HCT116 (cell line): ENCODE measurements at regions not wholly inside any gene's neighbourhood (a gene's known extent, or its start where the extent isn't known, plus 50 kb on each side); places are given as distances from the start of the nearest gene placed in this dataset.
"Not testable (repeated sequence)": the region's sequence is repeated elsewhere in the genome, so short reads cannot be mapped to it uniquely, and the experiment has no call there.

Experiments used
- ATAC-seq: fragments of 200-7000 bp; cut with Tn5 transposase; 2 replicates; pipeline ENCODE4 v1.9.1; 2020; ENCODE audit warnings: mild to moderate bottlenecking, moderate library complexity
- BruUV-seq: library from RNA; stranded (reverse); fragments of 400-500 nt; replicated peaks from 2 replicates; lab custom pipeline; 2021; lab: Mats Ljungman, UMichigan
- CTCF ChIA-PET: fragments of 300-600 bp; sonication (Branson Sonifier 250); formaldehyde crosslinking; loops from one replicate; lab custom pipeline; 2021; ENCODE audit warnings: antibody characterized with exemption; lab: Charles Lee
- POLR2A ChIA-PET: fragments of 300-600, 350-600 bp; sonication (Branson Sonifier 250); formaldehyde crosslinking; loops from one replicate; lab custom pipeline; 2021; ENCODE audit warnings: antibody characterized with exemption; lab: Charles Lee
- RAD21 ChIA-PET, 2 experiments: fragments of 300-600 bp; sonication (Branson Sonifier 250); formaldehyde crosslinking; loops; one replicate each; lab custom pipeline; 2023; ENCODE audit warnings: low total read pairs in 2 of 2; ENCODE audit not compliant: uncharacterized antibody in 2 of 2, unreplicated experiment in 2 of 2, low non-redundant PET in 1 of 2; lab: Charles Lee
- DNase-seq: peaks from one replicate; pipeline ENCODE4 v3.0.0-alpha.2; 2010; ENCODE audit warnings: low read depth, low spot score
- H2AFZ ChIP-seq: fragments of 200-600 bp; shearing (Covaris generic), sonication (generic); 2 replicates; pipeline ENCODE4 v1.6.1; 2017; ENCODE audit warnings: low read depth, mixed run types, mixed read lengths, antibody characterized with exemption, low read length; ENCODE audit not compliant: poor library complexity, severe bottlenecking
- H3K27ac ChIP-seq: 2 replicates; pipeline ENCODE4 v1.5.1; 2012; ENCODE audit warnings: low read depth, low read length
- H3K27me3 ChIP-seq: fragments of 200-600 bp; sonication (generic); 2 replicates; pipeline ENCODE4 v1.6.1; 2016; ENCODE audit warnings: mixed run types, low read length, mixed read lengths; ENCODE audit not compliant: insufficient read depth
- H3K36me3 ChIP-seq, 2 experiments: fragments of 200-500 bp in 1 of 2; fragments of 200-600 bp in 1 of 2; sonication (Bioruptor generic) in 1 of 2; sonication (generic) in 1 of 2; 2 replicates each; pipeline versions ENCODE4 v1.5.1 to v1.6.1; 2014 to 2016; ENCODE audit warnings: low read length in 2 of 2, inconsistent platforms in 1 of 2, mixed read lengths in 1 of 2, mixed run types in 1 of 2; ENCODE audit not compliant: insufficient read depth in 2 of 2, control insufficient read depth in 1 of 2
- H3K4me1 ChIP-seq, 2 experiments: fragments of 200-600 bp in 1 of 2; sonication (generic) in 1 of 2; 2 replicates each; pipeline versions ENCODE4 v1.5.1 to v1.6.1; 2012 to 2017; ENCODE audit warnings: low read length in 2 of 2, inconsistent platforms in 1 of 2, mild to moderate bottlenecking in 1 of 2, mixed read lengths in 1 of 2, mixed run types in 1 of 2, moderate library complexity in 1 of 2; ENCODE audit not compliant: insufficient read depth in 2 of 2, control insufficient read depth in 1 of 2
- H3K4me2 ChIP-seq: fragments of 200-600 bp; sonication (generic); 2 replicates; pipeline ENCODE4 v1.6.1; 2017; ENCODE audit warnings: mixed run types, low read length, mixed read lengths
- H3K4me3 ChIP-seq, 2 experiments: fragments of 200-600 bp in 1 of 2; sonication (generic) in 1 of 2; replicated peaks in 1 of 2; 2 replicates each; pipeline ENCODE4 v1.5.1; 2011 to 2016; ENCODE audit warnings: low read length in 2 of 2, control low read depth in 1 of 2, low read depth in 1 of 2, mild to moderate bottlenecking in 1 of 2, mixed read lengths in 1 of 2, mixed run types in 1 of 2
- H3K79me2 ChIP-seq: fragments of 200-600 bp; sonication (generic); 2 replicates; pipeline ENCODE4 v1.6.1; 2017; ENCODE audit warnings: mild to moderate bottlenecking, mixed run types, low read length, moderate library complexity, mixed read lengths; ENCODE audit not compliant: insufficient read depth
- H3K9ac ChIP-seq: fragments of 200-600 bp; sonication (generic); 2 replicates; pipeline ENCODE4 v1.6.1; 2016; ENCODE audit warnings: low read length, mixed read lengths
- H3K9me2 ChIP-seq: fragments of 200-600 bp; sonication (generic), shearing (Covaris generic); 2 replicates; pipeline ENCODE4 v1.6.1; 2017; ENCODE audit warnings: mixed run types, mild to moderate bottlenecking, moderate library complexity; ENCODE audit not compliant: insufficient read depth
- H3K9me3 ChIP-seq, 2 experiments: fragments of 200-500 bp in 1 of 2; fragments of 200-600 bp in 1 of 2; sonication (Bioruptor generic) in 1 of 2; sonication (generic) in 1 of 2; 2 replicates each; pipeline ENCODE4 v1.6.1; 2014 to 2017; ENCODE audit warnings: low read length in 2 of 2, mixed read lengths in 2 of 2, inconsistent platforms in 1 of 2, low read depth in 1 of 2, mild to moderate bottlenecking in 1 of 2, mixed run types in 1 of 2, moderate library complexity in 1 of 2; ENCODE audit not compliant: control insufficient read depth in 1 of 2, insufficient read depth in 1 of 2
- H4K20me1 ChIP-seq: fragments of 200-600 bp; sonication (generic), shearing (Covaris generic); 2 replicates; pipeline ENCODE4 v1.6.1; 2017; ENCODE audit warnings: mixed run types, mild to moderate bottlenecking, moderate library complexity; ENCODE audit not compliant: insufficient read depth
- FOSL1 ChIP-seq: IDR thresholded peaks from 2 replicates; pipeline ENCODE4 v1.6.1; 2012; ENCODE audit warnings: low read depth
- RAD21 ChIP-seq: IDR thresholded peaks from 2 replicates; pipeline ENCODE4 v1.6.1; 2012; ENCODE audit warnings: low read depth, mild to moderate bottlenecking
- SP1 ChIP-seq: IDR thresholded peaks from 2 replicates; pipeline ENCODE4 v1.6.1; 2012; ENCODE audit warnings: low read depth
- YY1 ChIP-seq: IDR thresholded peaks from 2 replicates; pipeline ENCODE4 v1.6.1; 2011; ENCODE audit warnings: low read length, low read depth, moderate library complexity, mild to moderate bottlenecking; ENCODE audit not compliant: insufficient replicate concordance; ENCODE audit errors: extremely low read depth
- intact Hi-C: fragments of 100-400 bp; cut with micrococcal nuclease; formaldehyde crosslinking; loops from 2 replicates; pipeline ENCODE4 v1.10.0; 2022

DNA sequence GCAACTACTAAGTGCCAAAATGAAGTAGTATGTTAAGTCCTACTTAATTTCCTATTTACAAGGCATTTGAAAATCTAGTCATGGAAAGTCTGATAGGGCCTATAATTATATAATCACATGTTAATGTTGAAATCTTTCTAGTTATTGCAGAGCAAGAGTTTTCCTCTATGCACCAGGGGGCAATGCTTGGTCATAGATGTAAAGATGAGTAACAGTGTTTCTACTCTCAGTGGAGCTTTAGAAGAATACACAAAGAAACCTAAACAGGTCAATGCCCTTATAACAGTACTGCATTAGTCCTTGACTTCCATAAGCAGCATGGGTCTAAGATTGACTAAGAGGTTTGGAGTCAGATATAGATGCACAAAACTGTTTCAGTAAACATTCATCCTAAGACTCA lies 218.7 kb downstream of the KCTD12 start:
- RAD21 ChIA-PET, result no interaction called here
- ATAC-seq, result no peak
- peak; percentile 32 for TF ChIP-seq RAD21
- TF ChIP-seq SP1, result no peak
- TF ChIP-seq, all 23 proteins: peak for 1
- Histone ChIP-seq H3K9me3 (no peaks in the 10 kb centered on the region), H3K79me2 (no peaks in the 10 kb centered on the region), H3K27ac (no peak overlapping the region), H3K9ac (no peak overlapping the region), H3K4me1 (0 out of 4 replicates have a peak, but pooled peaks cover 0 to 2% of the 10 kb centered on the region in 2 experiments), H3K4me3 (no peak overlapping the region), H3K9me2 (no peaks in the 10 kb centered on the region), H3K27me3 (0 out of 2 replicates have a peak, but pooled peaks cover 6% of the 10 kb centered on the region), H3K36me3 (no peaks in the 10 kb centered on the region), H3K4me2 (no peak overlapping the region), H4K20me1 (no peaks in the 10 kb centered on the region), H2AFZ (no peak overlapping the region)
- ChIA-PET POLR2A (no interaction called here), CTCF (interaction anchor here (0.6 to 1.4 kb wide), 4 partner anchors 9 to 791 kb away, joined by 3 to 5 read pairs (median 4); no protein-coding TSS in a partner anchor)
- no peak for DNase-seq
- intact Hi-C loops, result no loop called here
- no TSS peak for BruUV-seq

DNA sequence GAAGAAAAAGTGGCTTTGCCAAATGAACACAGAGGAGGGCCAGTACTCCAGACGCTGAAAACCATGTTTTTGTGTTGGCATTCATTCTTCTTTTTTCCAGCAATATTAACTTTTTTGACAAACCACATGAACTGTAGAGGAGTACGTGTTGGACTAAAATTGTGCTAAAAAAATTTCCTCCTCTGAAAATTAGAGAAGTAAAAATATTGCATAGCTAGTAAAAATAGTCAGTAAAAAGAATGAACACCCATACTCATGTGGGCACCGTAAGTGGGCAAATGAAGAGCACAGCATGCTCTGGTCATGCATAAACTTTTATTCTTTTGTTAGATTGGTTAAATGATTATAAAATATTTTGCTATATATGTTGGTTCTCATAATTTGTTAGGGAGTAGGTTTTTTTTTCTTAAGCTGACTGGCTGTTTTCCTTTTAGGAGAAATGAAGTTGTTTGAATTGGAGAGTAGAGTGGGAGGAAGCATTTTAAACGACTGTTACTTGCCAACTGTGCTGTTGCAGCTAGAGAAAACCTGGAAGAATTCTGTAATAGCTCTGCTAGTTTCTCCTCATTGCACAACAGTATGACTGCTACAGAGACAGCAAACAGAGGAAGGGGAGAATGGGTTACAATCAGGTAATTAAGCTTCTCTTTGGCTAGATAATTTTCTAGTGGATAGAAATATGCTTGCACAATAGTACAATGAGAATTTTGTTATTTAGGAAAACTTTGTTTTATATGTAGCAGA lies 222.4 kb downstream of the KCTD12 start:
- H2AFZ ChIP-seq, result no peak overlapping the region
- H4K20me1 ChIP-seq, result no peaks in the 10 kb centered on the region
- no peaks in the 10 kb centered on the region; a peak in 1 of 4 replicates for H3K4me1 ChIP-seq
- POLR2A ChIA-PET, result no interaction called here
- no peak for ATAC-seq
- no peaks in the 10 kb centered on the region for H3K79me2 ChIP-seq
- no peak for TF ChIP-seq YY1
- no peak for TF ChIP-seq FOSL1
- CTCF ChIA-PET, result no interaction called here
- no peak overlapping the region for H3K4me3 ChIP-seq
- H3K27ac ChIP-seq, result no peak overlapping the region
- no peaks in the 10 kb centered on the region for H3K36me3 ChIP-seq
- no peak overlapping the region for H3K9ac ChIP-seq
- H3K9me3 ChIP-seq, result no peaks in the 10 kb centered on the region
- H3K27me3 ChIP-seq, result 0 out of 2 replicates have a peak, but pooled peaks cover under 1% of the 10 kb centered on the region
- intact Hi-C loops, result no loop called here
- RAD21 ChIA-PET, result no interaction called here
- H3K9me2 ChIP-seq, result no peaks in the 10 kb centered on the region
- no peak for DNase-seq
- no peak overlapping the region for H3K4me2 ChIP-seq
- BruUV-seq, result no TSS peak

DNA sequence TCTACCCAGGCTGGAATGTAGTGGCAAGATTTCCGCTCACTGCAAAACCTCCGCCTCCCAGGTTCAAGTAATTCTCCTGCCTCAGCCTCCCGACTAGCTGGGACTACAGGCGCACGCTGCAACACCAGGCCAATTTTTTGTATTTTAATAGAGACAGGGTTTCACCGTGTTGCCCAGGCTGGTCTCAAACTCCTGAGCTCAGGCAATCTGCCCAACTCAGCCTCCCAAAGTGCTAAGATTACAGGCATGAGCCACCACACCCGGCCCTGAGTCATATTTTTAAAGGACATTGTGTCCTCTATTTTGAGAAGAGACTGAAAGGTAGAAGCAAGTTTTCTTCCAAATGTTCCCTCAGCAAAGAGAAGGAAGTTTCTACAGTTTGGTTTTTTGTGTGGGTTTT lies 227.1 kb downstream of the KCTD12 start:
- H3K9ac ChIP-seq, H3K27ac ChIP-seq, H3K36me3 ChIP-seq, CTCF ChIA-PET, H3K4me3 ChIP-seq, H3K9me3 ChIP-seq, H2AFZ ChIP-seq, H3K4me1 ChIP-seq, H4K20me1 ChIP-seq, ATAC-seq, H3K79me2 ChIP-seq, BruUV-seq, DNase-seq, RAD21 ChIA-PET, H3K27me3 ChIP-seq, H3K4me2 ChIP-seq, intact Hi-C loops, POLR2A ChIA-PET, H3K9me2 ChIP-seq: not testable (repeated sequence)
